ENCODE measurements at regions not wholly inside any gene's neighbourhood (a gene's known extent, or its start where the extent isn't known, plus 50 kb on each side); places are given as distances from the start of the nearest gene placed in this dataset.
"Not testable (repeated sequence)": the region's sequence is repeated elsewhere in the genome, so short reads cannot be mapped to it uniquely, and the experiment has no call there.

DNA sequence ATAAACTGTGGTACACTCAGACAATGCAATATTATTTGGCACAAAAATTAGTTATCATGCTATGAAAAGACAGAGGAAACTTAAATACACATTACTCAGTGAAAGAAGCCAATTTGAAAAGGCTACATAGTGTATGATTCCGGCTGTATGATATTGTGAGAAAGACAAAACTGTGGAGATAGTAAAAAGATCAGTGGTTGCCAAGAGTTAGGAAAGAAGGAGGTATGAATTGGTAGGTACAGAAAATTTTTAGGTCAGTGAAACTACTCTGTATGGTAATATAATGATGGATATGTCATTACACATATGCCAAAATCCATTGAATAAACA, 458.8 kb upstream of the CBLB start:
- no peak for DNase-seq

DNA sequence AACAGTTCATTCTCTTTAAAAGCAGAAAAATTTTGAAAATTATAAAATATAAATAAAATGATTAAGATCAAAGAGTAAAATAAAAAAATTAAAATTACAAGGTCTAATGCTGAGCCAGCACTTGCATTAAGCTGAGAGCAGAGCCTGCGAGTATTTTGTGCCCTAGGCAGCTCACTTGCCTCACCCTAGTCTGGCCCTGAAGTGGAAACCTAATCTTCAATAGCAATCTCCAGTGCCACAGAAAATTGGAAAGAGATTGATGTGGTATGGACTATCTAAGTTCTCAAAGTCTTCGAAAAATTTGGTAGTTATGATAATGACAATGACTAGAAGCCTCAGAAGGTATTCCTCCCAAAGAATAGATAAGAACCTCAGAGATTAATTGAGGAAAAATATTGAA, 459.4 kb upstream of the CBLB start:
- DNase-seq: no peak

DNA sequence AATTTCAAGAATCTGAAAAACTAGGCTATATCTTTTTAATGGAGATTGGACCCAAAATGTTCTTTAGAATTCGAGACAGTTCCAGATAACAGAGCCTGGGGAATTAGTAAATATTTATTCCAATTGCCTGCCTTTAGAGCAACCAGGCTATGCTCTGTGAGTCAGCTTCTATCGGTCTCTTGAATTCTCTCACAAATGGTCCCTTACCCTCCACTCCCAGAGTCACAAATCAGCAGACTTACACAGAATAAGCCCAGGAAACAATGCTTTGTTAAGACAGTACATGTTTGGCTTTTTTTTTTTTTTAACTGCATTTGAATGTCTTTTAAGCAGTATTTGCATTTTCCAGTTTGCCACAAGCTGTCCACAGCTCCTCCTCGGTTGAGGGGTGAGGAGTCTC, 460.7 kb upstream of the CBLB start:
- DNase-seq: no peak

DNA sequence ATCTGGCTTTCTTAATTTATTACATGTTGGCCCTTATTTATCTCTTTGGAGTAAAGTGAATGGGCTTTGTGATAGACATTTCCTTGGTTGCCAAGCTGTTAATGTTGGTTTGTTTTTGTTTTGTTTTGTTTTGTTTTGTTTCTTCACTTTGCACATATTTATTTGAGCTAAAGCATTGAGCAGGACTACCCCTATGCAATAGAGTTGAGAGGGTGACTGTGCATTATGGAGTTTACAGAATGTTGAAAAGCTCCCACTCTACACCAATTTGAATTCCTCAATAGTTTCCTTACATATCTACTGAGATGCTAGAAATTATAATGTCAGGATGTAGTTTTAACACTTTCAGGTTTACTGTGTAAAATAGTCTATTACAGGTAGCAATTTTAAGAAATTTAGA, 462.8 kb upstream of the CBLB start:
- no peak for DNase-seq

DNA sequence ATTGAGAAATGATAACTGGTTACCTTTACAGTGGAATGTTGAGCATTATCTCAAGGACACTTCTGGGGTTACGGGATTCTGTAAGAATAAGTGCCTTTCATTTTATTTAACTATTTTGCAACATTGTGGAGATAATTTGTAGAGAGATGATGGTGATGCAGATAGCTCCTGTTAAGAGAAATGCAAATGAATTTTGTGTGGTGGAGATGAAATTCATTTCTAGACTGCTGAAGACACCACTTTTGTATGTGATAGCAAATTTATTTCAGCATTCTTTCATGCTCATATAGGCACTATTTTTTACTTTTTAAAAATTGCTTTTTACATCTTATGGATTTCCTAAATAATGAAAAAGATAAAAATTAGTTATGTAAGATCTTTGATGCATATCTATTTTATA, 463.3 kb upstream of the CBLB start:
- DNase-seq: no peak

DNA sequence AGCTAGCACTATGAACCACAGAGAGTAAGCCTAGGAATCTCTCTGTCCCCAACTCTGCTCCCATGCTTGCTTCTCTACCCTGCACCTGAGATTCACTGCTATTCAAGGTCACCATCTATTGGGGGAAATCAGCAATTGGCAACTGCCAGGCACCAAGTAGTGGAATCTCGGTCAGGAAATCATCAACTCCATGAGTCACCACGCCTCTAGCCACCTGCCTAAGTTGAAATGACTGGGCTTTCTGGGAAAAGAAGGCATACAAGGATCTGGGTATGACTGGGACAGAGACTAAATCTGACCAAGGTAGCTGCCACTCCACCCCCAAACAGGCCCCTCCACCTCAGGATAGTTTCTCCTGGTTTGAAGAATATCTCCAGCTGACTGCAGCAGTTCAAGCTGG, 464.1 kb upstream of the CBLB start:
- no peak for DNase-seq

DNA sequence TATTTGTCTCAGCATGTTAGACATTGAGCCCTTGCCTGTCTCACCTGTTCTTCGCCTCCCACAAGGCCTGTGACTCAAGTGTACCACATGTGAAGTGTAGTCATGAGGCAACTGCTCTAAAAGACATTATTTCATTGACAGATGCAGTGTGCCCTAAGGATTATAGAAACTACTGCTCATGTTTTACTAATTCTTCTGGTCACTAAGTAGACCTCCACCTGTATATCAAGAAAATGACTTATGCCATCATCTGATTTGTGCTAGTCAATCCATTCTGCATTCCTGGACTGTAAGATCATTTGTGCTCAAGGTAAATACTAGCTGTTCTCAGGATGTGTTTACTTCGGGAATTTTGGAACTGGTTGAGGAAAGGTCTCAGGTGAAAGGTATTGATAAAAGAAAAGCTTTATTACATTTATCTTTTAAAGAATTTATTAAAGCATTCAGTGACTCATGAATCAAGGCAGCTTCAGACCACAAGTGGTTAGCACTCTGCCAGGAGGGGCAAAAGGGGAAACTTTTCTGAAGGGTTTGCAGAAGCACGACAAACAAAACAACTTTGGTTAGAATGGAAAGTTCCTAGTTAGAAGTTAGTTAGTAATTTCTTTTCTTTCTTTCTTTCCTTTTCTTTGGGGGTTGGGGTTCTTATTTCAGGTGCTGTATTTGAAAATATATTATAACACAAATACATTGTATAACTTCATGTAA, 465.3 kb upstream of the CBLB start:
- DNase-seq: no peak

DNA sequence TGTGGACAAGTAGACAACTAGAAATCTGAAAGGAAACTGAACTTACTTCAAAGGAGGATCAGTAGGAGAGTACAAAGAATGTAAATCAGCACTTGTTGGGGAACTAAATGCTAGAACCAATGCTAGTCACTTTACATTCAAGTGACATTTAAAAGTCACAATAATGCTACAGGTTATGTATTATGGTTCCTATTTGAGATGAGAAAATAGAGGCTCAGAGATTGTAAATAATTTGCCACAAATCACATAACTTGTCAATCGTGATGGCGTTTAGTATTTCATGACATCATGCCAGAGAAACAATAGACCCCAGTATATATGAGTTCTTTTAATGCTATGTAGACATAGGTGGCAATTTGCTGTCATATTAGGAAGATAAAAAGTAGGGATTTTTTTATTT, 467.8 kb upstream of the CBLB start:
- DNase-seq: no peak

DNA sequence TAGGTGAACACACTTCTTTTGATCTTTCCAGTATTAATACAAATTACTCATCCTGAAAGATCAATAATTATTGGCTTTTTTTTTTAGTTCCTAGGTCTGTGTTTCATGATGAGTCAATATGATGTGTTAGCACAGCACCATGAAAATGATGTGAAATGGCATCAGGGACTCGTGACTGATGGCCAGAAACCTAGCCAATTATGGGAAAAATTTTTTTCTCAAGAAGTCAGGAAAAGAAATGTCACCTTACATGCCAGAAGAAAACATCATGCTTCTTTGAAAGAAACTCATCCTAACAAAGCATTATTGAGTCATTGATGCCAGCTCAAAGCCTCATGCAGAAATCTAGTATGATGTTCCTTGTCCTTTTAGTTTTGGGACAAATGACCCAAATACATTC, 468.3 kb upstream of the CBLB start:
- no peak for DNase-seq

DNA sequence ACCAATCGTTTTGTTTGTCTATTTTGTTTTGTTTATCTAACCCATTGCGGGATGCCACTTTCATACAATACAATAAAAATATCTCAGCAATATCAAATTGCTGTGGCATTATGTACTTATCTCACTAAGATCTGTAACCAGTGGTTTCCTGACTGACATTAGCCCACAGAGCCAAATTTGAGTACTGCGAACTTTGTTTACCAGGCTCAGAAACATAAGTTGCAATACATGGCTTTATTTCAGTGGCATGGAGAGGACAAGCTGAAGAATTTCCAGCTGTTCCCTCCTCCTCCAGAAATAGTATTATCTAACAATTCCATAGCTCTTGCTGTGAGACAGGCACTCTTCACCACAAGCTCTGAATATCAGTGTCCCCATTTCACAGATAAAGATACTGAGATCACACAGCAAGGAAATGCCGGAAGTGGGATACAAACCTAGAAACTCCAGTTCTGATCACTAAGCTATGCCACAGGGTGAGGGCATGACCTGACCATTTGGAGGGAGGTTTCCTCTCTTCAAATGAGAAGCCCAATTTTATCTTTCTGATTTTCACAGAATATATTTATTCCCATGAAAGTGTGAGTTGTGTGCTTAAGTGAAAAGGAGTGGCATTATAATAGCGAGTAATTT, 469.9 kb upstream of the CBLB start:
- DNase-seq: no peak

DNA sequence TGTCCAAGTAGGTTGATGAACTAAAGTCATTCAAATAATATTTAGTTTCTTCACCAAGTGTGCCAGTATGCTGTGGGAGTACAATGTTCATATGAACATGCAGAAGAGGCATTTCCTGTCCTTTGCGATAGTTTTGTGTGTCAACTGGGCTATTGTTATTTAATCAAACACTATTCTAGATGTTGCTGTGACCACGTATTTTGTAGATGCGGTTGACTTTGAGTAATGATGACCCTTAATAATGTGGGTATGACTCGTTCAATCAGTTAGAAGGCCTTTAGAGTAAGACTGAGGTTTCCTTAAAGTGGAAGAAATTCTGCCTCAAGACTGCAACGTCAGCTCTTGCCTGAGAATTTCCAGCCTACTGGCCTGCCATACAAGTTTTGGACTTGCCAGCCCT, 470.7 kb upstream of the CBLB start:
- DNase-seq: no peak

DNA sequence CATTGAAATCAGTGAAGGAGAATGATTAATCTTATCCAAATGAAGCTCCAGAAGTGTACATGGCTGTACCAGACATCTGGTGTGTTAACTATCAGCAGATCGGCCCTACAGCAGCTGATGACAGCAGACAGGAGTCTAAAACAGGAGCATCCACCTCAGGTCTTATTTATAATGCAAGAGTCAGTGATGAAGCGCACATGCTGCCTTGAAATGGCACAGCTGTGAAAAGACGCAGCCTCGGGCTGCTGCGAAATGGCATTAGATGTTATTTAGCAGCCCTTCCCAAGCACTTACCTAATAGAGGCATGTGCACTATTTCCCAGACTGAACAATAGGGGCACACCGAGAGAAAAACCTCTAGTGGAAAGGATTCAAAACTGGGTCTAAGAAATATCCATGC, 472.3 kb upstream of the CBLB start:
- peak; percentile 58 for DNase-seq

DNA sequence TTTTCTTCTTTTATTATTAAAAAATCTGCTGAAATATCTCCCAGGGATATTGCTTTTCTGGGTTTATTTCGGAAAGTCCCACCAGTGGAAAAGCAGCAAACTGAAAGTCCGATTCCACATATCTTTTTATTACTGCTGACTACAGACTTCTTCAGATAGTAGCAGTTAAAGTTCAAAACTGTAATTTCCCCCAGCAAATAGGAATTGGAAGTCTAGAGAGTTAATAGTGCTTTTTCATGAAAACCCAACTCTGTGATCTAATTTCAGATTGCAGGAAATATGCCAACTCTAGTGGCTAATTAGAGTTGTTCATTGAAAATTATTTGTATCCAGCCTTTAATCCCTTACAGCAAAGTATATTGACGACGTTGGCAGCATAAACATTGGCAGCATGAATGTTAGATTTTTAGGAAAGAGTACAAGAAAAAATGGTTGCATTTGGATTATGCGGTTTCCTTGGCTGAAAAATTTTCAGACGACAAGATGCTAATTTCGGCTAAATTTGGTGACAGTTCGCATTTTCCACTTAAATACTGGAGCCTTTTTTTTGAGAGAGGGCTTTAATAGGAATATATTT, 472.9 kb upstream of the CBLB start:
- no peak for DNase-seq

DNA sequence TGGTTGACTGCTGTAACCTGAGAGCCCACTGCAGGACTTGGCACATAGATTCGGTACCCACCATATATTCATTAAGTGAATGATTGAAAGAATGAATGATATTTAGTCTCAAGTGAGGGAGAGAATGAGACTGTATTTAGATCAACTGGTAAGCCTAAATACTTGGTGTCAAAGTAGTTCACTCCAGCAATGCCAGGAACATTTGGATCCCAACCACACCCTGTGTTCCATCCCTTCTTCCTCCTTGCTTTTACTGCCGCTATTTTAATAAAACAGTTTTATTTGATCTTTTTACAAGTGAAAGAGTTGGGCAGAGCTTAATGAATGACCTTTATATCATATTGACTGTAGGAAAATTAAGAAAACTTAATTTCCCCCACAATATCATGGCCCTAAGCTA, 473.6 kb upstream of the CBLB start:
- no peak for DNase-seq

DNA sequence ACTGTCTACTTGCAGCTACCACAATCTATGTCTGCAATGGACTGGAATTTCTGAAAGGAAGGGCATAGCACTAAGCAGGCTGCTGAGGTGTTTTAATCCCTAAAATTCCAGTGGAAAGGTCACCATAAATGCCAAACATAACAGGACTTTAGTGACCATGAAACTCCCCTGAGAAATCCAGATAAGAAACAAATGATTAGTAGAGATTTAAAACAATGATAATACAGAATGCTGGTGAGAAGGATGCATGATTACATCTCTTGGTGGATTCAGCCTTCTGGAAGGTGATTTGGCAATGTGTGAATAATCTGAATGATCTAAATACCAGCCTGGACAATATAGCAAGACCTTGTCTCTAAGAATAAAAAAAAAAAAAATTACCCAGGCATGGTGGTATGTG, 475.0 kb upstream of the CBLB start:
- DNase-seq: no peak

DNA sequence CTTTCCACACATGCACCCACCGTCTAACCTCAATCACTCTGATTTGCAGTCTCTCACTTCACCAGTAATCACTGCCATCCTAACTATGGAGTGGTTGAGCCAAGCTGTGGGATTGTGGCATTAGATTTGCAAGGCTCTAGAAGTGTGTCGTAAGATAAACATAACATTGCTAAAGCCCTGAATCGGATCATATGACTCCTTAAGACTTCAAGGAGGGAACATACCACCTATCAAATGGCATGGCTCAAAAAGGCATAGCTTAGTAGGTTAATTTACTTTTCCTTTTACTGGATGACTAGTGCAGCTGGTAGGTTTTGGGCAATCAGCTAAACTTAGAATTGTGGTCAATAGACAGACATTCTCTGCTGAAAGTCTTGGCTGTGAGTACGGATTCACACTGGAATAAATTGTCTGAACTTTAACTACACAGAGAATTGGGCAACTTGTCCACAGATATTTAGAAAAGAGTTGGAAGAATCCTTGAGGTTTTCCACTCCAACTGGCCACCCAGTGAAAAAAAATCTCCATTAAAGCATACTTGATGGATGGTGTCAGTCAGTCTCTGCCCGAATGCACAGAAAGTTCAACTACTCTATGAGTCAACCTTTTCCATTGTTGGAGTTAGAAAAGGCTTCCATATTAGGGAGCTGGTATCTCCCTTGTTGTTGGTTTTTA, 476.7 kb upstream of the CBLB start:
- DNase-seq: no peak

DNA sequence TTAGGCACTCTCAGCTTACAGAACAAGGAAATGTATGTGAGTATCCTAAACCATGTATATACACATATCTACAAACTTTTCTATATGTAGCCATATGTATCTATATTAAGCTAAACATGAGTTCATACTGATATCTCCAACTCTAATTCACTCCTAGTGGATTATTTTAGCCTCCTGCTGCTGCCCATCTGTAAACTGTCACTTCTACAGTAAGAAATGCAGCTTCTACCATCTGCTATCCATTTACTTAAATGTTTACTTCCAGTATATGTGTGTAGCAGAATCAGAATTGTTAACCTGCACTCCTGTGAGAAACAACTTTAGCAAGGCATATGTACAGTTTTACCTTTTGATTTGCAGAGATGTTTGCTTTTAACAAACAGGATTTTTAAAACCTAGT, 478.5 kb upstream of the CBLB start:
- no peak for DNase-seq

DNA sequence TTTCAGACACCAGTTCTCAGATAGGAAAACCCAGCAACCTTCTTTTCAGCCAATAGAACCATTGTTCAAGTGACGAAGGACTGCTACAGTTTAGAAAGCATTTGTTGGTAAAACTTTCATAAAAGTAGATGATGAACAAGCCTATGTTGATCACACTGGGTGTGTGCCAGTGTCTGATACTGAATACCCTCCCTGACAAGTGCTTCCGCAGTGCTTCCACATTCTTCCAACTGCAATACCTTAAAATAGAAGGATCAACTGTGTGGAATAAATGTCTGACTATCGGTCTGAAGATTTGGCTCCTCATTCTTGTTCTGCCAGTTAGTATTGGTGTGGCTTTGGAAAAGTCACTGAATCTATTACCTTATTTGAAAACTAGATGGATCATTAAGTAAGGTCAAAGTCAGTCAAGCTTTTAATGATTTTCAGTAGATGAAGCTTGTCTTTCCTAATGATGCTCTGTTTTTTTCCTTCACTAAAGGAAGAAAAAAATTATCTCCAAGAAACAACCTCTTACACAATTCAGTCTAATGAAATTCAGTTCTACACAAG, 479.4 kb upstream of the CBLB start:
- DNase-seq: no peak

DNA sequence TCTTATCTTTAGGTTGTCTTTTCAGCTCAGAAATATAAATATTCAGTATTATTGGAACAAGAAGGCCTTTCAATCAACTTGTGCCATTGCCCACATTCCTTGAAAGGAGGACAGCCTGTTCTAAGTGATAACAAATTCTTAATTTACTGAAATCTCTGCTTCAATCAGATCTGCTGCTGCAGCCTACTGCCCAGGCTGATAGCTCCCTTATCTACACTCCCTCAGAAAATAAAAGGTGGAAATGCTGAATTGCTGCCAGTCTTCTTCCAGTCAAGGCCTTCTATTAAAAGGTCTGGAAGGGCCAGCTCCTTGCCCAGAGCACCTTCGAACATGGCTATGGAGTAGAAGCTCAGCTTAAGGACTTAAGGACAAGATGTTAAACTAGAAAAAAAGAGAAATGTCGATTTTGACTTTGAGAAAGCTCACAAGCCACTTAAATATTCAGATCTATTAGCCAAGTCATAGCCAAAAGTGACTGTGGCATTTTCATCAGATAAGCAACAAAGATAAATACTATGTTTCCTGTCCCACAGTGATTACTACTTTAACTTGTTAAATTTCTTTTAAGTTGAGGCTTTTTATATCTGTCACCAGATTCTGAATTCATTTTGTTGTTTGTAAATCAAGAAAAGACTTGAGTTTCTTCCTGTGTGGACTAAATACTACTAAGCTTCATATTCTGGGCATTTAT, 480.5 kb upstream of the CBLB start:
- DNase-seq: no peak

DNA sequence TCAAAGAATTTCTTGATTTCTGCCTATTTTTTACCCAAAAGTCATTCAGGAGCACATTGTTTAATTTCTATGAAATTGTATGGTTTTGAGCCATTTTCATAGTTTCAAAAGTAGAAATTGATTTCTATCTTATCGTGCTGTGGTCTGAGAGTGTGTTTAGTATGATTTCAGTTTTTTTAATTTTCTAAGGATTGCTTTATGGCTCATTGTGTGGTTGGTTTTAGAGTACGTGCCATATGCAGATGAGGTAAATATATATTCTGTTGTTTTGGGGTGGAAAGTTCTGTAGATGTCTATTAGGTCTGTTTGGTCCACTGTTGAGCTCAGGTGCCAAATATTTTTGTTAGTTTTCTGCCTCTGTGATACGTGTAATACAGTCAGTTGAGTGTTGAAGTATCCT, 487.1 kb upstream of the CBLB start:
- DNase-seq: no peak

DNA sequence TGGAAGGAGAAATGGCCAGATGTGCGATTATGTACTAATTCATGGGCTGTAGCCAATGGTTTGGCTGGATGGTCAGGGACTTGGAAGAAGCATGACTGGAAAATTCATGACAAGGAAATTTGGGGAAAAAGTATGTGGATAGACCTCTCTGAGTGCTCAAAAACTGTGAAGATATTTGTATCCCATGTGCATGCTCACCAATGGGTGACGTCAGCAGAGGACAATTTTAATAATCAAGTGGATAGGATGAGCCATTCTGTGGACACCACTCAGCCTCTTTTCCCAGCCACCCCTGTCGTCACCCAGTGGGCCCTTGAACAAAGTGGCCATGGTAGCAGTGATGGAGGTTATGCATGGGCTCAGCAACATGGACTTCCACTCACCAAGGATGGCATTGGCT, 490.9 kb upstream of the CBLB start:
- no peak for DNase-seq

DNA sequence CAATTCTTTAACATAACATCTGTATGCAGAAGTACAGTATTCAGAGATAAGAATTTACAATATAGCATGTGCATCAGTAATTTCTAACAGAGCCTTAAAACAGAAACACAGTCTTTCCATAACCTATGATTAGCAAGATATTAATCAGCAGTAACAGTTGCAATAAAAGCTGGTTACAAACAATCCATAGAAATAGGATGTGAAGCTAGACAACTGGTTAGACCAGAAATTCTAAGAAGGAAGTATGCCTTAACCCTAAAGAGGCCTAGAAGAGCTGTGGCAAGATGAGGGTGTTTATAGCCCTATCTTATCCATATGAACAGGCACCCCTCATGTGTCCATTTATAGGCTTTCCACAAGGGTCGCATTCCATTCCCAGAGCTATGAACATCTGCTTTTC, 492.1 kb upstream of the CBLB start:
- not testable (repeated sequence) for DNase-seq

DNA sequence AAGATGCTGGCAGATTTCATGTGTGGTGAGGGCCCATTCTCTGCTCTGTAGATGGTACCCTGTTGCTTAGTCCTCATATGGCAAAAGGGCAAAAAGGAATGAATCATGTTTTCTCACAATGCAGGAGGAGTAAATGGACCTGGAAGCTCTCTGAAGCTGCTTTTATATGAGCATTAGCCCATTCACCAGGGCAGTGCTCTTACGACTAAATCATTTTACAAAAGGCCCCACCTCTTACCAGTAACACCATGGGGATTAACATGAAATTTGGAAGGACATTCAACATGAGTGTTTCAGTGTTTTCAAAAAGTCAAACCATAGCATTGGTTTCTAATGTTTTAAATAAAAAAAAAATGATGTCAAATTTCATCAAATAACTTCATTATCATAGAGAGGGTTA, 495.7 kb upstream of the CBLB start:
- no peak for DNase-seq
